ENCODE measurements at regions not wholly inside any gene's neighbourhood (a gene's known extent, or its start where the extent isn't known, plus 50 kb on each side); places are given as distances from the start of the nearest gene placed in this dataset.
A peak's percentile ranks its signal among the peaks of the same experiment; 100 is the strongest.

DNA sequence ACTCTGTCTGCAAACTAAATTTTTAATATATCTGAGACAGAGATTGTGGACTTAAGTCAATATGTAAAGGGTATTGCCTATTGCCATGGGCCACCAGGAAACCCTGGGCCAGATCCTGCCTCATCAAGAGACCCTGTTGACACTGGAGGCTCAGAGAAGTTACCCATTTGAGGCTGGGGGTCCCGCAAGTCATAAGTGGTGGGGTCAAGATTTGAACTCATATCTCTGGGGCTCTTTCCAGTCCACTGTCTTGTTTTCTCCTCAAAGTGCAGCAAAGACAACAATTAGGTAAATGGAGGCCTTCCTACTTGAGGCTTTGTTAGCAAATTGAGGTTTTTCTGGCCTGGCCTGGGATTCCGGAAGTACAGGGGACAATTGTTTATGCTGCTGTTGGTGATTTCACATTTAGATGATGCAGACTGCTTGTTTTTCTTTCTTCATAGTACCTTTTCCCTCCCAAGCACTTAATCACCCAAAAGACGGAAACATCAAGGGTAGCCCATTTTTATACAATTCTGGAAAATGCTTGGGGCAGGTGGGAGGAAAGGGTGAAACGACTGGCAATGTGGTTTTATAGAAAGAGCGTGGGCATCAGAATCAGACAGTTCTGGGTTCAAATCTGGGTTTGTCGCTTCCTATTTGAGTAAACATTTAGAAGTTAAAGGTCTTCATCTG, 160.0 kb downstream of the SMIM20 start:
- DNase-seq (ENCODE audit: low read depth) = no peak

GRCh38 chr4:26074712-26075430, 160.9 kb downstream of the SMIM20 start:
- DNase-seq (ENCODE audit: low read depth) = no peak

DNA sequence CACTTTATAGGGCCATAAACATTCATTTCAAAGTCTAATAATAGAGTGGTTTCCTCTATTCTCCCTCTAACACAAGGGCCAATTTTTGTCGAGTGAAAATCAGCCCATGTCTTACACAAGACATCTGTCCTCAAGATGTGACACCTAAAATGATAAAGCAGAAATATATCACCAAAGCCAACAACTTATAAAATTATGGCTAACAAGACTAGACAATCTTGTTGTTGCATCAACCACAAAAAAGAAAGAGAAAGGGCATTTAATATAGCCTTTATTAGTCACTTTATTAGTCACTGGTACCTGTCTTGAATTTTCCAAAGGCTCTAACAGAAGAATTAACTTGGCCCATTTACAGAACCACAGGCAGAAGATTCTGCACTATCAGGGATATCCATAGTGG, 161.6 kb downstream of the SMIM20 start:
- DNase-seq (ENCODE audit: low read depth) = no peak

- DNase-seq (ENCODE audit: low read depth) = no peak
Measured at GRCh38 chr4:26076000-26076587, 162.1 kb downstream of the SMIM20 start.

- DNase-seq (ENCODE audit: low read depth) = no peak
Measured at GRCh38 chr4:26076896-26077295, 162.9 kb downstream of the SMIM20 start.

DNA sequence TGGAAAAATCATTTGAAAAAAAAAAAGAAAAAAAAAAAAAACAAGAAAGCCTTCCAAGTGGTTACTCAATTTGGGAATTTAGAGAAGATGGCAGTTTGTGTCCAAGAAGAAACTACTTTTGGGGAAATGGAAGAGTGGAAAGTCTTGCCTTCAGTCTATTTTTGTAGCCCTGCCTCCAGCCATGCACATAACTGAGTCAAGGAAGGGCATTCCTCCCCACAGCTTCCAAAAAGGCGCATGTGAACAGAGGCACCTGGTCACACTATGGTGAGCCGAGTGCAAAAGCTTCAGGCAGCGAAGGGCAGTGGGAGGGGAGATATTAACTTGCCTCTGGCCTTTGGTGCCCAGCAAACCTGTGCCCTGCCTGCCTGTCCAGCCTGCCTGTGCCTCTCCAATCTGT, 163.7 kb downstream of the SMIM20 start:
- DNase-seq (ENCODE audit: low read depth) = no peak

GRCh38 chr4:26080870-26081628, 167.0 kb downstream of the SMIM20 start:
- no peak for DNase-seq (ENCODE audit: low read depth)

- no peak for DNase-seq (ENCODE audit: low read depth)
Measured at GRCh38 chr4:26081795-26082498, 167.9 kb downstream of the SMIM20 start.

- no peak for DNase-seq (ENCODE audit: low read depth)
Measured at GRCh38 chr4:26082565-26082964, 168.5 kb downstream of the SMIM20 start.

GRCh38 chr4:26083987-26084386, 170.0 kb downstream of the SMIM20 start:
- peak; percentile 66 for DNase-seq (ENCODE audit: low read depth)

GRCh38 chr4:26084414-26084813, 170.4 kb downstream of the SMIM20 start:
- no peak for DNase-seq (ENCODE audit: low read depth)

GRCh38 chr4:26085551-26085950, 171.5 kb downstream of the SMIM20 start:
- no peak for DNase-seq (ENCODE audit: low read depth)

- DNase-seq (ENCODE audit: low read depth) = no peak
Measured at GRCh38 chr4:26086621-26087441, 172.8 kb downstream of the SMIM20 start.

- DNase-seq (ENCODE audit: low read depth) = no peak
Measured at GRCh38 chr4:26088433-26088928, 174.5 kb downstream of the SMIM20 start.

DNA sequence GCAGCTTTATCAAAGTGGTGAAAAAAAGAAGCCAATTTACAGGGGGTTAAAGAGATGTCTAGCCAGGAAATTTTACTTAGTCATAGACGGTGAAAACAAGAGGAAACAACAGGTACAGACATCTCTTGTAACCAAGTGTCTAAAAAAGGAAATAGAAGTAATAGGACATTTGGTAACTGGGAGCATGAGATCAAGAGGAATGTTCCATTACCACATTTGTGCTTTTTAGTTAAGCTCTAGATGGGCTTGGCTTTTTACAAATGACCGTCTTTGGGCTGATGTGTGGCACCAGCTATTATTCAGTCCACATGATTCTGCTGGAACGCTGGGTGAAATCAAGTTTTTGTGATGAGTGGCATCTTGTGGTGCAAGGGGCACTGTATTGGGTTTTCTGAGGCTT, 179.5 kb downstream of the SMIM20 start:
- no peak for DNase-seq (ENCODE audit: low read depth)

- DNase-seq (ENCODE audit: low read depth) = no peak
Measured at GRCh38 chr4:26094076-26094475, 180.1 kb downstream of the SMIM20 start.

GRCh38 chr4:26094911-26095310, 180.9 kb downstream of the SMIM20 start:
- no peak for DNase-seq (ENCODE audit: low read depth)

- no peak for DNase-seq (ENCODE audit: low read depth)
Measured at GRCh38 chr4:26099967-26100366, 185.9 kb downstream of the SMIM20 start.

GRCh38 chr4:26101011-26101410, 187.0 kb downstream of the SMIM20 start:
- DNase-seq (ENCODE audit: low read depth) = no peak

- DNase-seq (ENCODE audit: low read depth) = no peak
Measured at GRCh38 chr4:26104056-26104685, 190.2 kb downstream of the SMIM20 start.
